ENCODE measurements at regions not wholly inside any gene's neighbourhood (a gene's known extent, or its start where the extent isn't known, plus 50 kb on each side); places are given as distances from the start of the nearest gene placed in this dataset.

- Histone ChIP-seq H3K4me3 (ENCODE audit: low read length) (no peak overlapping the region), H3K27ac (ENCODE audit: low read depth, low read length) (no peak overlapping the region), H3K4me1 (ENCODE audit: control insufficient read depth, insufficient read depth, low read length) (peaks cover 8% of the 10 kb centered on the region), H3K27me3 (ENCODE audit: control insufficient read depth, insufficient read depth, low read length, poor library complexity, severe bottlenecking) (no peaks in the 10 kb centered on the region), H3K9me3 (ENCODE audit: control insufficient read depth, low read length) (no peaks in the 10 kb centered on the region), H3K36me3 (ENCODE audit: control insufficient read depth, insufficient read depth, low read length) (no peaks in the 10 kb centered on the region), H3K9ac (ENCODE audit: extremely low read depth, low read length, poor library complexity, severe bottlenecking) (no peak overlapping the region)
- TF ChIP-seq CTCF (conservative IDR thresholded peaks at IDR 0.05), result peak; percentile 79
- no peak overlapping the region for H3K4me3 Mint-ChIP-seq
- WGBS, 2 experiments (ENCODE audit: insufficient coverage in 1 of 2, insufficient read length in 1 of 2), result 87 to 89% methylated on average over 19 to 20 of the region's 20 CpGs
- no peaks in the 10 kb centered on the region for H3K27me3 Mint-ChIP-seq (ENCODE audit: insufficient read depth)
- H3K4me1 Mint-ChIP-seq, result peaks cover 17% of the 10 kb centered on the region
- H3K9me3 Mint-ChIP-seq, result no peaks in the 10 kb centered on the region
- peak; percentile 85 for DNase-seq
- H3K36me3 Mint-ChIP-seq (ENCODE audit: low read depth), result no peaks in the 10 kb centered on the region
- no peak overlapping the region for H3K27ac Mint-ChIP-seq
These were observed 158.0 kb upstream of the ITGB1 start for GRCh38 chr10:33115738-33116719.

- DNase-seq, result no peak
- Histone ChIP-seq H3K4me1 (ENCODE audit: control insufficient read depth, insufficient read depth, low read length) (peaks cover 8% of the 10 kb centered on the region), H3K9me3 (ENCODE audit: control insufficient read depth, low read length) (no peaks in the 10 kb centered on the region), H3K27me3 (ENCODE audit: control insufficient read depth, insufficient read depth, low read length, poor library complexity, severe bottlenecking) (no peaks in the 10 kb centered on the region), H3K36me3 (ENCODE audit: control insufficient read depth, insufficient read depth, low read length) (no peaks in the 10 kb centered on the region), H3K9ac (ENCODE audit: extremely low read depth, low read length, poor library complexity, severe bottlenecking) (no peak overlapping the region), H3K27ac (ENCODE audit: low read depth, low read length) (no peak overlapping the region), H3K4me3 (ENCODE audit: low read length) (no peak overlapping the region)
- TF ChIP-seq CTCF (conservative IDR thresholded peaks at IDR 0.05), result no peak
- WGBS, 2 experiments (ENCODE audit: insufficient coverage in 1 of 2, insufficient read length in 1 of 2), result 89 to 90% methylated on average over 4 to 5 of the region's 5 CpGs
- no peaks in the 10 kb centered on the region for H3K9me3 Mint-ChIP-seq
- no peaks in the 10 kb centered on the region for H3K27me3 Mint-ChIP-seq (ENCODE audit: insufficient read depth)
- peaks cover 17% of the 10 kb centered on the region for H3K4me1 Mint-ChIP-seq
- no peak overlapping the region for H3K27ac Mint-ChIP-seq
- H3K36me3 Mint-ChIP-seq (ENCODE audit: low read depth), result no peaks in the 10 kb centered on the region
- no peak overlapping the region for H3K4me3 Mint-ChIP-seq
These were observed 156.5 kb upstream of the ITGB1 start for GRCh38 chr10:33114451-33114952.

- H3K9me3 ChIP-seq (ENCODE audit: control insufficient read depth, low read length), result no peaks in the 10 kb centered on the region
- no peak overlapping the region for H3K4me3 ChIP-seq (ENCODE audit: low read length)
- H3K27ac ChIP-seq (ENCODE audit: low read depth, low read length), result no peak overlapping the region
- Mint-ChIP-seq H3K4me3 (no peak overlapping the region), H3K4me1 (peaks cover 17% of the 10 kb centered on the region), H3K27ac (no peak overlapping the region), H3K27me3 (ENCODE audit: insufficient read depth) (no peaks in the 10 kb centered on the region), H3K36me3 (ENCODE audit: low read depth) (no peaks in the 10 kb centered on the region), H3K9me3 (no peaks in the 10 kb centered on the region)
- H3K9ac ChIP-seq (ENCODE audit: extremely low read depth, low read length, poor library complexity, severe bottlenecking), result no peak overlapping the region
- WGBS, 2 experiments (ENCODE audit: insufficient coverage in 1 of 2, insufficient read length in 1 of 2), result 96 to 100% methylated on average over 4 to 5 of the region's 5 CpGs
- H3K36me3 ChIP-seq (ENCODE audit: control insufficient read depth, insufficient read depth, low read length), result no peaks in the 10 kb centered on the region
- no peak for TF ChIP-seq CTCF (conservative IDR thresholded peaks at IDR 0.05)
- H3K27me3 ChIP-seq (ENCODE audit: control insufficient read depth, insufficient read depth, low read length, poor library complexity, severe bottlenecking), result no peaks in the 10 kb centered on the region
- DNase-seq, result no peak
- peaks cover 8% of the 10 kb centered on the region for H3K4me1 ChIP-seq (ENCODE audit: control insufficient read depth, insufficient read depth, low read length)
These were observed 155.4 kb upstream of the ITGB1 start for GRCh38 chr10:33113466-33113865.

Measured in endodermal cell (in vitro differentiated cells).